CD4-positive, alpha-beta T cell treated with Interferon alpha-2 for 1 hour (primary cell): ENCODE measurements at regions not wholly inside any gene's neighbourhood (a gene's known extent, or its start where the extent isn't known, plus 50 kb on each side); places are given as distances from the start of the nearest gene placed in this dataset.
"Not testable (repeated sequence)": the region's sequence is repeated elsewhere in the genome, so short reads cannot be mapped to it uniquely, and the experiment has no call there.

Source experiments
- DNase-seq, 2 donors: peaks; one replicate each; pipeline ENCODE4 v3.0.0-alpha.2; 2020 to 2022

DNA sequence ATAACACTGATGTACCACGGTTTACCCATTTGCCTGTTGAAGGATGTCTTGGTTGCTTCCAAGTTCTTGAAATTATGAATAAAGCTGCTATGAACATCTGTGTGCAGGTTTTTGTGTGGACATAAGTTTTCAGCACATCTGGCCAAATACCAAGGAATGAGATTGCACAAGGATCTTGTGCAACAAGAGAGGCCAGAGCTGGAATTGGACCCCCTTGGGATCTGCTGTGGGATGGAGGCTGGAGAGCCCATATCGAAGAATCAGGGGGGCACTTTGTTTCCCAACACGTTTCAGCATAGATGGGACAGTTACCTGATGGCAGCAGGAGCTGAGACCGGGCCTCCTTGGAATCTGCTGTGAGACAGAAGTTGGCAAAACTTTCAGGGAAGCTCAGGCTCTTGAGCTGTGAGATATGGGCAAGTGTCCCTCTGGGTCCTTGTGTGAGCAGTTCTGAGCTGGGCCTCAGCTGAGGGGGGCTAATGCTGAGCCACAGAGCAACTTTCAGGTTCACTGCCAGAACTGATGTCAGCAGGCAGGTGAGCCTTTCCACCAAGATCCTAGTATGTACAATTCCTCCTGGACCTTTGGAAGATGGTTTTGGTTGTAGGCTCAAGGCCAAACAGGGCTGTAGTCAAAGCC, 115.2 kb upstream of the RAB18 start:
- DNase-seq = no peak

DNA sequence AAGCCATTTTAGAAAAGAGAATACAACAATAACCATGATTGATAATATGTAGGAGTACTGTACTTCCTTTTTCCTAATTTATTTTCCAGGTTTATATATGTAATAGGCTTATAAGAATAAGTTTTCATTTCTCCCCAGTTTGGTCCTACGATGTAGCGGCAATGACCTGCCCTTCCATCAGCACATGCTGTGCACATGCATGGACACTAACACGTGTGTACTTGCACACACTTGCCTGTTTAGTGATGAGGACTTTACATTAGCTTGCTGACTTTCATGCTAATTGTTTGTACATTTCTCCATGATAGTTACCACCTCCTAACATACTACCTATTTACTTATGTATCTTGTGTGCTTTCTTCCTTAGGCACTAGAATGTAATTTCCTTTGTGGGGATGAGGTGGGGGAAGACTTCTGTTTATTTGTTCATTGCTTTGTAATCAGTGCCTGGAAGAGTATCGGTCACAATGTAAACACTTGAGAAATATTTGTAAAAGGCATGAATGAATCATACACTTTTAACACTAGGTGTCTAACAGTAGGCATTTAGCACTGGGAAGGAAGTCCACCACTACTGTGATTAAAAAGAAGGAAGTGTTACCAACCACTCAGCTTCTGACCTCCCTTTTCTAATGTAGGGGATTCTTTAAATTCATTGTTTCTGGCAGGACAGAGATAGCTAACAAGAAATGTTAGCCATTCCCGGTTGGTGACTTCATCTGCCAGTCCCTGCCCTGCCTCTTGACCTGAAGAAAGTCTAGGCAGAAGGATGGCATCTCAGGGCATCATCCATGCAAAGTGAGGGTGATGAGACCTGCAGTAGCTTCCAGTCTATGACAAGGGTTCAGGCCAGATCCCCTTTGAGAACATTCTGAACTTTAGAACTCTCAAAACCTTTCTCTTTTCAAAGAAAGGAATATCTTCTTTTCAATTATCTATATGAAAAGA, 120.2 kb upstream of the RAB18 start:
- no peak for DNase-seq

DNA sequence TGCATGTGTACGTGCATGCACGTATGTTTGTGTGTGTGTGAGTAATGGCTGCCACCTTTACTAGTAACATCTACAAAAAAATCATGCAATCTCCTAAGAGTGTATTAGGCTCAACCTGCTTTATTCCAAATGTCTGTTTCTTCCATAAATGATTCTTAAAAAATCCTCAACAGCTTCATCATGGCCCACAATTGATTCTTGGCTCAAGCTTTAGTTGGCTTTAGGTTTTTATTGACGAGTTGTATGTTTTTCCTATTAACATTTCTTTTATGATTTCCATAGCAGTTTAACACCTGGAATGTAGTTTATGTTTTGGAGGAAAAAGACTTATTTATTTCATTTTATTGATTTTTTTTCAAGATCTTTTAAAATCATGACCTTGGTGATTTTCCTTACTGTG, 121.9 kb upstream of the RAB18 start:
- DNase-seq = no peak

DNA sequence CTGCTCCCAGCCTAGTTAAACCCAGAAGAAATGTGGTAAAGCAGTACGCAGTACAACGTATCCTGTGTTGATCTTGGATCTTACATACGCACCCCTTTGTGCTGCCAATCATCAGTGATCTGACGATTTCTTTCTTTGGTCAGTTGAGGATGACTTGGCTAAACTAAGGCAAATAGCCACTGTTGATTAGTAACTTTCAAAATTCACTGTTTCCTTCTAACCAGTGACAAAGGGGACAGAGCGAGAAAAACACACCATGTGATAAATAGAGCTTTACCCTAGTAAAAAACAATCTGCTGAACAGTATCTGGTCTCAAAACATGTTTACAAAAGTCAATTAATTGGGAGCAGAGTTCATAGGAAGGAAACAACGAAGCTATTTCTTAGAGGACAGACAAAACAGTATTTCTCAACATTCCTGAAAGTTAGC, 123.2 kb upstream of the RAB18 start:
- no peak for DNase-seq

DNA sequence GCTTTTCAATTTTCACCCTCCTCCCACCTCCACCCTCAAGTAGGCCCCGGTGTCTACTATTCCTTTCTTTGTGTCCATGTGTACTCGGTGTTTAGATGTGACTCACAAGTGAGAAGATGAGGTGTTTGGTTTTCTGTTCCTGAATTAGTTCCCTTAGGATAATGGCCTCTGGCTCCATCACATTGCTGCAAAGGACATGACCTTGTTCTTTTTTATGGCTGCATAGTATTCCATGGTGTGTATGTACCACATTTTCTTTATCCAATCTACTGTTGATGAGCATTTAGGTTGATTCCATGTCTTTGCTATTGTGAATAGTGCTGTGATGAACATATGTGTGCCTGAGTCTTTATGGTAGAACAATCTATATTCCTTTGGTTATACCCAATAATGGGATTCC, 125.1 kb upstream of the RAB18 start:
- DNase-seq = not testable (repeated sequence)

DNA sequence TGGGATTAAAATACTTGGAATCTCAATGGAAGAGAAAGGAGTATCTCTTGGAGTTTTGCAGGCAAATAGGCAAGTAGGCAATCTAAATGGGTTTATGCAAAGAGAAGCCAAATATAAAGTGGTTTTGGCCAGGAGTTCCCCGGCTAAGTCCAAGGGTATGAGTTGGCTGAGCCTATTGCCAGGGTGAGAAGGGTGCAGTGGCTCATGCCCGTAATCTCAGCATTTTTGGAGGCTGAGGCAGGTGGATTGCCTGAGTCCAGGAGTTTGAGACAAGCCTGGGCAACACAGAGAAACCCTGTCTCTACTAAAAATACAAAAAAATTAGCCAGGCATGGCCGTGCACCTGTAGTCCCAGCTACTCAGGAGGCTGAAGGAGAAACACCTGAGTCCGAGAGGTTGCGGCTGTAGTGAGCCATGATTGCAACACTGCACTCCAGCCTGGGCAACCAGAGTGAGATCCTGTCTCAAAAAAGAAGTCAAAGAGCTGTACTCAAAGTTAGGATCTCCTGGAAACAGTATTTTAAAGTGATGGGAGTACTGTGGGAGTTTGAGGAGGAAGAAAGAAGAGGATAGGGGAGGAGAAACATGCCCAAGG, 130.4 kb upstream of the RAB18 start:
- DNase-seq = no peak

DNA sequence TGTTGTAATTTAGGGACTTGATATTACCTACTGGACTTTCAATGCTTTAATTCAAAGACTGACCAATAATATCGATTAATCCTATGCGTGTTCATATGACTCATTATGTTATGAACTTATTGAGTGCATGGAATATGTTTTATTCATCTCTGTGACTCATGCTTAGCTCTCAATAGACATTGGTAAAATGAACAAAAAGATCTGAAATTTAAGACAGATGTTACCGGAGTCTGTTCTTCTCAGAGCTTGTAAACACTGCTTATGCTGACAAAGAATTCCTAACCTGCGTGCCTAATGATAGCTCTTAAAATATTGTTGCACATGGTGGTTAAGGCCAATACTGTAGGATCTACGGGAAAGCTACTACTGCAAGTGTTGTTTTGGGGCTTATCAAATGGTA, 131.5 kb upstream of the ACBD5 start:
- DNase-seq = no peak

DNA sequence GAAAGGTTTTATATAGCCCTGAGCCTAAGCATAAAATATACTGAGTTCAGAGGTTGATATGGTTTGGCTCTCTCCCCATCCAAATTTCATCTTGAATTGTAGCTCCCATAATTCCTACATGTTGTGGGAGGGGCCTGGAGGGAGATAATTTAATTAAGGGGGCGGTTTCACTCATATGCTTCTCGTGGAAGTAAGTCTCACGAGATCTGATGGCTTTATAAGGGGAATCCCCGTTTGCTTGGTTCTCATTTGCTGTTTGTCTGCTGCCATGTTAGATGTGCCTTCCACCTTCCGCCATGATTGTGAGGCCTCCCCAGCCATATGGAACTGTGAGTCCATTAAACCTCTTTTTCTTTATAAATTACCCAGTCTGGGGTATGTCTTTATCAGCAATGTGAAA, 130.8 kb upstream of the ACBD5 start:
- not testable (repeated sequence) for DNase-seq

DNA sequence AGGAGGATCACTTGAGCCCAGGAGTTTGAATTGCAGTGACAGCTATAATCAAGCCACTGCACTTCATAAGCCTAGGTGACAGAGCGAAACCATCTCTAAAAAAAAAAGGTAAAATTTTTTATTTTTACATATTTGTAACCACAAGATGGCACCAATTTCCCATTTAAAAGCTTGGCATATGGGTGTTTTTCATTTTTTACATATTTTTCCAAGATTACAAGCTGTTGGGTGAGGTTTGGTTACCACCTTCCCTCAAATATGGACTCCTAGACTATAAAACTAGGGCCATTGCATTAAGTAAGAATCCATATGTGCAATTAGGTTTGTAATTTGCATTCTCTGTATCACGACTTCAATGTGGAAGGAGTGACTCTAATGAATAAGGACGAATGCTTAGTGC, 129.3 kb upstream of the ACBD5 start:
- no peak for DNase-seq

DNA sequence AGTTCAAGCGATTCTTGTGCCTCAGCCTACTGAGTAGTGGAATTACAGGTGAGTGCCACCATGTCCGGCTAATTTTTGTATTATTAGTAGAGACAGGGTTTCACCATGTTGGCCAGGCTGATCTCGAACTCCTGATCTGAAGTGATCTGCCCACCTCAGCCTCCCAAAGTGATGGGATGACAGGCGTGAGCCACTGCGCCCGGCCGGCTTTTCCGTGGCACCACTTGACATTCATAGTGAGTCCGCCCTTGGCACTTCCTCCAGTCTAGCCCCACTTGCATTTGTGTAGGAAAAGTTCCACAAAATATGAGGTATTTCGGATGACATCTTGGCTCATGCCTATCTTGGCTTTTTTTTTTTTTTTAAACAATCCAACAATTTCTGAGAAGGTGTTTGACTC, 128.1 kb upstream of the ACBD5 start:
- no peak for DNase-seq

DNA sequence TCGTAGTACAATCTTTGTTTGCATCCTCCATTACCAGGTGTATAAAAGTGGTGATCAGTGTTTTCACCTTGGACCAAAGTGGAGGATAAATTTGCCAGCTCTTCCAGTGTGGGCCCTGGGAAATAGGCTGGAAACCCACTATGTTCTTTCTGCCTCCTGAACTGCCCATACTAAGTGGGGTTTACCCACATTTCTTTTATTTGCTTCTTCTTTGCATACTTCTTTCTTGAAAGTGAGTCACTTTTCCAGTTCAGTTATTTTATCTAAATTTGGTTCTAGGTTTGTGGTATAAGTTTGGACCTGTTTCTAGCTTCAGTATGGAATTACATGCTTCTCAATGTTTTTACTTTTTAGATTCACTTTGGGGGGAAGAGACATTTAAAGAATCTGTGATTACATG, 126.2 kb upstream of the ACBD5 start:
- no peak for DNase-seq

DNA sequence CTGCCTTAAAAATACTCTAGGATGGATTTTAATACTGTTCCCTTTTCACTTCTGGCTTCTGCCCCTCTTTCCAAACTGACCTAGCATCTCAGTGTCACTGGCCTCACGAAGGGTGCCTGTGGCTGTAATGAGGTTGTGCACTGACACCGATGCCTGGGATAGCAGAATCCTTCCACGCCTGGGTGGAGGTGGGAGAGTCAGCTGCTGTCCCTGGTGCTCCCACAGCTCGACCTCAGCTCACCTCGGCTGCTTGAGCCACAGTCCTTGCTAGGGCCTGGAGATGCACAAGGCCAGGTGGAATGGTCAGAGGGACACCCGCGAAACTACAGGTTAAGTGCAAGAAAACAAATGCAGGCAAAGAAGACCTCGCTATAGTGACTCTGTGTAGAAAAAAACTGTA, 123.4 kb upstream of the ACBD5 start:
- DNase-seq = no peak

DNA sequence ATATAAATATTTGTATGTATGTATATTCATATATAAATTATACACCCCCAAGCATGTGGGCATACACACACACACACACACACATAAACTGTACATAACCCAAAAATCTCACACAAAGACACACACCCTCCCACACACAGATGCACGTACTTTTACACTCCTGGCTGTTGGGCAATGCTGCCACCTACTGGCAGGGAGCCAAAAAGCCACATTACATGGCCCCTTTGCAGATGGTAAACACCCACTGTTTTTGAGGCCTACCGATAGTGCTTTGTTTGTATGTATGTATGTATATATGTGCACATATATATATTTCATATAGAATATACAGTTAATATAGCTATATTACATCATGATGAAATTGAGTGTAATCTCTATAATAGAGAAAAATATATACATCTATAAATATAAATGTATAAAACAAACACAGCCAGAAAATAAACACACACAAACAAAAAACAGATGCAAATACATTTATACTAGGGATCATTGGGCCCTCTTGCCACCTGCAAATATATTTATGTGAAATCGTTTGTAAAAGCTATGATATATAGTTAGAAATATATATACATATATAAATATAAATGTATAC, 120.1 kb upstream of the ACBD5 start:
- DNase-seq = peak; percentile 82 to 87

DNA sequence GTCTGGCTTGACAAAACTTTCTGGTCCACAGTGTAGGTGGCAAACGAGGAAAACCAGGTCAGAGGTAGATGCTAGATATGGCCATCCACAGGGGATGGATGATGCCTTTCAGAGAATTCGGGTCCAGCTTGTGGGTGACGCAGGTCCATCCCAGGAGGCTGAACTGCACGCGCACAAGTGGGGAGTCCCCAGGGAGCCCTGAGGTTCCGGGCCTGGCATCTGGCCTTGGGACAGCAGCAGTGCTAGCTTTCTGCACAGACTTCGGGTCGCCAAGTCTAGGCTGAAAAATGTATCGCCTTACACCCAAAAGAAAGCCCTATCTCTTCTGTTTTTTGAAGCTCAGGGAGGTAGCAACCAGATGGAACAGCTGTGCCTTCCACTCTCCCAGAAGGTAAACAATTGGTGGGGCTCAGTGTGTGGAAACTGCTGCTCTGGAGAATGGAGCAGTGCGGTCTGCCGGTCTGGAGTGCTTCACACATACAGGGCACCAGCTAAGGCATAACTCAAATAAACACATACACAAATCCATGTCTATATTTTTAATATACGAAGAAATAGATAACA, 119.3 kb upstream of the ACBD5 start:
- no peak for DNase-seq

DNA sequence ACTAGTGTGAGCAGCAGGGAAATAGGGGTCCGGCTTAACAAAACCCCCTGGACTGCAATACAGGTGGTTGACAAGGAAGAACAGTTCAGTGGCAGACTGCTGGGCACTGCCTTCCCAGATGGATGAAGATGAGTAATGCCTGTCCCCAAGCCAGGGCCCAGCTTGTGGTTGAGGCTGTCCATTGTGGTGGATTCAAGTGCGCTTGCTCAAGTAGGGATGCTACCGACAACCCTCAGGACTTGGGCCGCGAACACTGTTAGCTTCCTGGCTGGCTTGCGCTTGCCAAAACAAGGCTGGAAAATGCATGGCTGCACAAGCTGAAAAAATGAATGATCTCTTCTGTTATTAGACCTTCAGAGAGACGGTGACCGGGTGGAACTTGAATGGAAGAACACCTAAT, 116.1 kb upstream of the ACBD5 start:
- DNase-seq = no peak

DNA sequence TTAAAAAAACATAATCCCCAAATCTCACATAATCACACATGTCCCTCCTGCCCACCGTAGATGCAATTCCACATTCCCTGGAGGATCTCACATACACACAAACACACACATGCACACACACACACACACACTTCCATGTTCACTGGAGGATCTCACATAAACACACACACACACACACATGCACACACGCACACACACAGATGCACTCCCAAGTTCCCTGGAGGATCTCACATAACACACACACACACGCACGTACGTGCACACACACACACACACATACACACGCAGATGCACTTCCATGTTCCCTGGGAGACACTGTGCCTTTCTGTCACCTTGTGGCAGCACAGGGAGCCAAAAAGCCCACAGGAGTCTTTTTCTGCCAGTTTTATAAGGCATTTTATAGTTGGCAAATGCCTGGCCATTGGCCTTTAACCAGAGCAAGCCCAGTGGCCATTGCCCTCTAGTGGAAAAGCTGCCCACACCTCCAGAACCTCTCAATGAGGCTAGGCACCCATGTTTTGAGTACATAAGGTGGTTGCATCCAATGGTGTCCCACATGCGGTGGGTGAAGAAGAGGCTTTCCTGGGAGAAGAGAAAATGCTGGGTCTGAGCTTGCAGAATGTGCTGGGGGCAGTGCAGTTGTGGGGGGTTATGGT, 115.4 kb upstream of the ACBD5 start:
- no peak for DNase-seq

DNA sequence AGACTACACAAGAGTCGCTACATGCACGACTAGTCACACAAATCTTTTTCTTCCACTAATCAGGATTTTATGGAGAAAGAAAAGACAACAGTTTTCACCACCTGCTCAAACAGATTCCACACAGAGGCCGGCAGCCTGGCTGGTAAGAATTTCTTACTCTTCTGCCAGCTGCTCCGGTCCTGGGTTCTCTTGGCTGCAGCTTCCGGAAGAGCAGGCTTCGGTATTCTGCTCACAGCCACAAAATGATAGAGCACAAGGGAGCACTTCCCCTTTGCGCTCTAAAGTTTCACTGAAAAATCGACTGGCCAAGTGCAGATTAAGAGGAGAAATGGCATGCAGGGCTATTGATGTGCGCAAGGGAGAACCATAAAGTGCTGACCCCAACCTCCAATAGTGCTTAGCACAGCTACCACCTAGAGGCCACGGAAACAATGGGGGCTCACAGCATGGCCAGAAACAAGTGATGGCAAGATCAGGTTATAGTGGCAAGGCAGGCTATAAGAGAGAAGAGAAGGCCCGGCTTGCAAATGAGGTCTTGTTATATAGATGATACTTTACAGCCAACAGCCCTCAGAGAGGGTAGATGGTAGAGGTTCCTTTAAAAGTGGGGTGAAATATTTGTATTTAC, 114.2 kb upstream of the ACBD5 start:
- peak; percentile 7 to 31 for DNase-seq

DNA sequence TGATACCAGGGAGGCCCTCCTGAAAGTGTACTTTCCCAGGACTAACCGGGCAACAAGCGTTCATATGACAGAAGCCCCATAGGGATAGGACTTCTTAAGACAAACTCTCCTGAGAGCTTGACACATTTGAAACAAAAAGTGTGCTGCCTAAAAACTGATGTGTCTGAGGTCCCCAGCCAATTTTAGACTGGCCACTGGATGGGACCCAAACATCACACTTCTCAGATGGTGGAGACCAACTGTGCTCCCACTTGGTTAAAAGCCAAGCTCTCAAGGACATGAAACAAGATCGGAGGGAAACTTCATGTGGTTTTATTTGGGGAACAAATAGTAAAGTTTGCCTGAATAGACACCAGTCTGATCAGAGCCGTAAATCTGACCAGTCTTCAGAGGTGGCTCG, 113.5 kb upstream of the ACBD5 start:
- DNase-seq = not testable (repeated sequence)

DNA sequence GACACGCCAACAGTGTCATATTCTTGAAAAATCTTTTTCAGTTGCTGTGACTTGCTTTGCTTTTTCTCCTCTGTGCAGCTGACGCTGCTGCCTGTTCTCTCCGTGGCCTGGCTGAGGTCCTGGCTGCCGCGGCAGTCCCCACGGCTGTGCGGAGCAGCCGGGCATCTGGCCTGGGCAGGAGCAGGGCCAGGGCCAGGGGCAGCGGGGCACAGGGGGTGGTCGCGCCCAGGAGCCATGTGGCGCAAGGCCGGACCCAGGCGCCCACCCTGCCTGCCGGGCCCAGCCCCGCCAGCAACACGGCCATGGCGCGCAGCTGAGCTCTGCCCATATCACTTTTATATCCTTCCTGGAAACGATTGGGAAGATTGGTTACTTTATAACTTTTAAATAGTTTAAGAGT, 109.4 kb upstream of the ACBD5 start:
- DNase-seq = no peak

DNA sequence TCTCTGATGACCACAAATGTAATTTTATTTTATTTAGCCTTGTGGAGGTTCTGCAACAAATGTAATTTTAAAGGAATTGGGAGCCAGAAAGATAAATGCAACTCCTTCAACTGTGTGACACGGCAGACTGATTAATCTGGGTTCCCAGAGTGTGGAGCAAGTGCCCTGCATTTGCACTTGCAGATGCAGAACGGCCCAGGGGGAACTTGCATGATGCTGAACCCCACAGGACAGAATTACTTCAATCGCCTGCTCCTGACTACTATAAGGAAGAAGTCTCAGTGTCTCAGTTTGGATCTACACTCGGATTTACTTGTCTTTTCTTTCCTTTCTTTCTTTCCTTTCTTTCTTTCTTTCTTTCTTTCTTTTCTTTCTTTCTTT, 107.2 kb upstream of the ACBD5 start:
- not testable (repeated sequence) for DNase-seq

DNA sequence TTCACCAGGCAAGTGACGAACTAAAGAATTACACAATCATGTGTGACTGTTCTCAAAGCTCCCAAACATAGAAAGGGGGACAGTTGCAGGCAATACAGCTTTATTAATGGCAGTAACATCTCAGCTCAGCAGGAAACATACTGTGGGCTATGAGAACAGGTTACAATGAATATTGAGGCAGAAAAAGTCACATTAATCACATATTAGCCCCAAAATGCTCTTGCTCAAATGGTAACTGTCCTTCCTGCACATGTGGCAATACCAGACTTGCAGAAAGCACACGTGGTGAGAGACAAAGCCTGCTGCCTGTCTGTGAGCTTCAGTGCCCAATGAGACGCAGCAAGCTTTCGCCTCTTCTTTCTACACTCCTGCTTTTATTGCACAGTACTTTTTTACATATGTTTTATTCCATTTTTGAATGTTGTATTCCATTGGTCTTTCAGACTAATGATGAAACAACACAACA, 104.9 kb upstream of the ACBD5 start:
- DNase-seq = no peak
